Transverse colon (tissue), 3 donors: ENCODE measurements at regions not wholly inside any gene's neighbourhood (a gene's known extent, or its start where the extent isn't known, plus 50 kb on each side); places are given as distances from the start of the nearest gene placed in this dataset.

Experiments
- CTCF ChIP-seq, 5 experiments: fragments of 200-600 bp in 3 of 5; fragments of 450-650 bp in 2 of 5; sonication (generic) in 3 of 5; IDR thresholded peaks; 1 replicate in 2 of 5; 2 replicates in 3 of 5; pipeline ENCODE4 v1.5.1; 2016 to 2017; ENCODE audit warnings: antibody characterized with exemption in 5 of 5, inconsistent platforms in 3 of 5, mild to moderate bottlenecking in 2 of 5, moderate library complexity in 1 of 5
- POLR2A ChIP-seq: fragments of 450-650 bp; IDR thresholded peaks from one replicate; pipeline ENCODE4 v1.6.1; 2016; ENCODE audit warnings: antibody characterized with exemption, mild to moderate bottlenecking, moderate library complexity

DNA sequence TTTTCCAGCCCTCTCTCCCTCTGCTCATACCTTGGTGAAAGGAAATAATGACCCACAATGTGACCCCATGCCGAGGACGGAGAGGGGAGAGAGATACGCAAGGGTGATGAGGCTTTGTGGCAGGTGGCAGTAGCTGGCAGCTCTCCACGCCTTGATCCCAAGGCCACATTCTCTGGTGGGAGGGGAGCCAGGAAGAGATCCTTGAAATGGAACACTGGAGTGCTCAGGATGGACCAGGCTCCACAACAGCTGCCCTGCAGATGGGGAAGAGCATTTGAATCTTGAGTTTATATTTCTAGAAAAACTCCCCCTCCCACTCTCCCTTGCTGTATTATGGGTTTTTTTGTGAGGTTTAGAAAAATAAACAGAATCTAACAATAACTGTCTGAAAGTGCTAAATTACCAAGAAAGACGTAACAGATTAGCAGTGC is 61.6 kb upstream of the CDON start:
- TF ChIP-seq CTCF (IDR thresholded peaks at IDR 0.05) (no peak), POLR2A (no peak)
